ENCODE measurements at regions not wholly inside any gene's neighbourhood (a gene's known extent, or its start where the extent isn't known, plus 50 kb on each side); places are given as distances from the start of the nearest gene placed in this dataset.

GRCh38 chr6:105504706-105505105 is 101.8 kb upstream of the PREP start:
- TF ChIP-seq CREB1 (CRISPR knock-in tag; IDR thresholded peaks at IDR 0.05; ENCODE audit: low read depth), result no peak
- no peak for TF ChIP-seq CTCF (conservative IDR thresholded peaks at IDR 0.05; ENCODE audit: low read depth in 2 of 2)
- TF ChIP-seq EZH2phosphoT487 (IDR thresholded peaks at IDR 0.05; ENCODE audit: unreplicated experiment), result no peak
- no peak for TF ChIP-seq POLR2AphosphoS5 (IDR thresholded peaks at IDR 0.05; ENCODE audit: low read depth)
- TF ChIP-seq EZH2 (IDR thresholded peaks at IDR 0.05; ENCODE audit: low read depth, unreplicated experiment), result no peak
- TF ChIP-seq NANOG (IDR thresholded peaks at IDR 0.05; ENCODE audit: borderline replicate concordance), result no peak
